ENCODE measurements at regions not wholly inside any gene's neighbourhood (a gene's known extent, or its start where the extent isn't known, plus 50 kb on each side); places are given as distances from the start of the nearest gene placed in this dataset.

DNA sequence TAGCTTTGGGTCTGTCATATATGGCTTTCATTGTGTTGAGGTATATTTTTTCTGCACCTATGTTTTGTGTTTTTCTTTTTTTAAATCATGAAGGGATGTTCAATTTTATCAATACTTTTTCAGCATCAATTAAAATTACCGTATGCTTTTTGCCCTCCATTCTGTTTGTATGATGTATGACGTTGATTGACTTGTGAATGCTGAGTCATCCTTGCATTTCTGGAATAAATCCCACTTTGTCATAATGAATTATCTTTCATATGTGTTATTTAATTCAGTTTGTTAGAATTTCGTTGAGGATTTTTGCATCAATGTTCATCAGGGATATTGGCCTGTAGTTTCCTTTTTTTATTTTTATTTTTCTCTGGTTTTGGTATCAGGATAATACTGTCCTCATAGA lies 790.9 kb downstream of the TMEM182 start:
- TF ChIP-seq, protein P1, sequence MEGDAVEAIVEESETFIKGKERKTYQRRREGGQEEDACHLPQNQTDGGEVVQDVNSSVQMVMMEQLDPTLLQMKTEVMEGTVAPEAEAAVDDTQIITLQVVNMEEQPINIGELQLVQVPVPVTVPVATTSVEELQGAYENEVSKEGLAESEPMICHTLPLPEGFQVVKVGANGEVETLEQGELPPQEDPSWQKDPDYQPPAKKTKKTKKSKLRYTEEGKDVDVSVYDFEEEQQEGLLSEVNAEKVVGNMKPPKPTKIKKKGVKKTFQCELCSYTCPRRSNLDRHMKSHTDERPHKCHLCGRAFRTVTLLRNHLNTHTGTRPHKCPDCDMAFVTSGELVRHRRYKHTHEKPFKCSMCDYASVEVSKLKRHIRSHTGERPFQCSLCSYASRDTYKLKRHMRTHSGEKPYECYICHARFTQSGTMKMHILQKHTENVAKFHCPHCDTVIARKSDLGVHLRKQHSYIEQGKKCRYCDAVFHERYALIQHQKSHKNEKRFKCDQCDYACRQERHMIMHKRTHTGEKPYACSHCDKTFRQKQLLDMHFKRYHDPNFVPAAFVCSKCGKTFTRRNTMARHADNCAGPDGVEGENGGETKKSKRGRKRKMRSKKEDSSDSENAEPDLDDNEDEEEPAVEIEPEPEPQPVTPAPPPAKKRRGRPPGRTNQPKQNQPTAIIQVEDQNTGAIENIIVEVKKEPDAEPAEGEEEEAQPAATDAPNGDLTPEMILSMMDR (IDR thresholded peaks at IDR 0.05), result no peak
- TF ChIP-seq POLR2A (IDR thresholded peaks at IDR 0.05) (no peak), POLR2AphosphoS5 (IDR thresholded peaks at IDR 0.05) (no peak)
- no peaks in the 10 kb centered on the region for H3K27me3 ChIP-seq
- H3K4me3 ChIP-seq, result no peak overlapping the region
- H3K36me3 ChIP-seq, result no peaks in the 10 kb centered on the region
- peaks cover 3 to 12% of the 10 kb centered on the region in 2 donors for H3K9me3 ChIP-seq
- intact Hi-C loops (cut with DNase I; ENCODE audit: low total_unique reads), result no loop called here
- no peaks in the 10 kb centered on the region for H3K4me1 ChIP-seq
- no peak for DNase-seq (ENCODE audit: low spot score in 2 of 2)
- no peak overlapping the region for H3K27ac ChIP-seq

DNA sequence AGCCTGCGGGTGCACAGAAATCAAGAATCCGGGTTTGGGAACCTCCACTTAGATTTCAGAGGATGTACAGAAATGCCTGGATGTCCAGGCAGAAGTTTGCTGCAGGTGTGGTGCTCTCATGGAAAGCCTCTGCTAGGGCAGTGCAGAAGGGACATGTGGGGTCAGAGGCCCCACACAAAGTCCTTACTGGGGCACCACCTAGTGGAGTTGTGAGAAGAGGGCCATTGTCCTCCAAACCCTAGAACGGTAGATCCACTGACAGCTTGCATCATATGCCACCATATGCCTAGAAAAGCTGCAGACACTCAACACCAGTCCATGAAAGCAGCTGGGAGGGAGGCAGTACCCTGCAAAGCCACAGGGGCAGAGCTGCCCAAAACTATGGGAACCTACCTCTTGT lies 833.0 kb downstream of the TMEM182 start:
- no peaks in the 10 kb centered on the region for H3K4me1 ChIP-seq
- no peak for DNase-seq (ENCODE audit: low spot score in 2 of 2)
- H3K36me3 ChIP-seq, result no peaks in the 10 kb centered on the region
- H3K27ac ChIP-seq, result no peak overlapping the region
- intact Hi-C loops (cut with DNase I; ENCODE audit: low total_unique reads), result no loop called here
- no peaks in the 10 kb centered on the region for H3K27me3 ChIP-seq
- H3K9me3 ChIP-seq, result peaks cover 15 to 34% of the 10 kb centered on the region in 2 donors
- TF ChIP-seq POLR2AphosphoS5 (IDR thresholded peaks at IDR 0.05) (no peak), POLR2A (IDR thresholded peaks at IDR 0.05) (no peak)
- TF ChIP-seq, protein P1 (IDR thresholded peaks at IDR 0.05), result no peak
- H3K4me3 ChIP-seq, result no peak overlapping the region

DNA sequence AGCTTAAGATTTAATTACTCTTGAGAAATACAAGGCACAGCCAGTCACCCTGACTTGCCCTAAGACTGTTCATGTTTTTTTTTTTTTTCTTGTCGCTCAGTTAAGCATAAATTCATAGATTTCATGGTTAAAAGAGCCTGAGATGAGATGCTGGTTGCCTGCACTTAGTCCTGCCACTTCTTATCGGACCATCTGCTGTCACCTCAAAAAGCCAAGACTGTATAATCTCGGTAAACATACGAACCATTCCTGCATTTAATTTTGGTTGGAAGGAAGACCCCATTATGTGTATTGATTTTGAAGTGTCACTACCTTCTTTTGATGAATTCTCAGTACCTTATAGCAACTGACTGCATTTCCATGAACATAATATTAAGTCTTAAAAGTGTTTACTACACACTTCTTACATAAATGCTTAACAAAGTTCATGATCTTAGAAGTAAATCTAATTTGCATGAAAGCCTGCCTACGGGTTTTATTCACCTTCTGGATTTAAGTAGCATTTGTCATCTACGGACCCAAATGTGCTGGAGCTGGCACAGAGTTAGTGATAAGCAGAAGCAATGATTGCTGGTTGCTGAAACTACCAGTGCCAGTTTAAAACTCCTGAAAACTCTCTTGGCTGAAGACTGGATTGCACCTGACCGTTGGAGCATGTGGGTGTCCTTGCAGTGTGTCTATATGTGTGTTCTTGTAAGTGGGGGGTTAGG lies 843.4 kb downstream of the TMEM182 start:
- no peaks in the 10 kb centered on the region for H3K4me1 ChIP-seq
- peaks cover 4 to 12% of the 10 kb centered on the region in 2 donors for H3K9me3 ChIP-seq
- no peaks in the 10 kb centered on the region for H3K27me3 ChIP-seq
- TF ChIP-seq POLR2AphosphoS5 (IDR thresholded peaks at IDR 0.05) (no peak), POLR2A (IDR thresholded peaks at IDR 0.05) (no peak)
- TF ChIP-seq, protein P1 (IDR thresholded peaks at IDR 0.05), result no peak
- no peak for DNase-seq (ENCODE audit: low spot score in 2 of 2)
- H3K36me3 ChIP-seq, result peaks cover 5% of the 10 kb centered on the region
- intact Hi-C loops (cut with DNase I; ENCODE audit: low total_unique reads), result no loop called here
- no peak overlapping the region for H3K4me3 ChIP-seq
- H3K27ac ChIP-seq, result no peak overlapping the region

DNA sequence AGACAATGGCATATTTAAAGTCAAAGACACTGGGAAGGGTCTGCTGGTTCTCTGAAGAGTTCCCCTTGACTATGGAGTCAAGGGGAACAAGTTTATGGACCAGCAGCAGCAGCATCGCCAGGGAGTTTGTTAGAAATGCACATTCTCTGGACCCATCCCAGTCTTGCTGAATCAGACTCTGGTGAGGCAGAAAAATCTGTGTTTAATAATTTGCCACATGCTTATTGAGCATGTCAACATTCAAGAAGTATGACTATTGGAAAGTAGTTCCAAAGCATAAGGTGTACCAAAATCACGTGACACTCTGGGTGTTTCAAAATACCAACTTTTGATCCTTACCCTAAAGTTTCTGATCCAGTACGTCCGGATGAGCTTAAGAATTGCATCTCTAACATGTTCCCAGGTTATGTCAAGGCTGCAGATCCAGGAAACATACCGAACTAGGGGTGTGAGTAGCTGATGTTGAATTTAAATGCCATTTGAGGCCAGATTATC lies 853.8 kb downstream of the TMEM182 start:
- TF ChIP-seq, protein P1 (IDR thresholded peaks at IDR 0.05), result no peak
- TF ChIP-seq POLR2A (IDR thresholded peaks at IDR 0.05), result no peak
- no peak for TF ChIP-seq POLR2AphosphoS5 (IDR thresholded peaks at IDR 0.05)
- Histone ChIP-seq H3K27me3 (no peaks in the 10 kb centered on the region), H3K36me3 (no peaks in the 10 kb centered on the region), H3K4me3 (no peak overlapping the region), H3K4me1 (no peaks in the 10 kb centered on the region), H3K27ac (no peak overlapping the region), H3K9me3 (peaks cover 2 to 4% of the 10 kb centered on the region in 2 donors)
- intact Hi-C loops (cut with DNase I; ENCODE audit: low total_unique reads), result no loop called here
- DNase-seq (ENCODE audit: low spot score in 2 of 2), result no peak

DNA sequence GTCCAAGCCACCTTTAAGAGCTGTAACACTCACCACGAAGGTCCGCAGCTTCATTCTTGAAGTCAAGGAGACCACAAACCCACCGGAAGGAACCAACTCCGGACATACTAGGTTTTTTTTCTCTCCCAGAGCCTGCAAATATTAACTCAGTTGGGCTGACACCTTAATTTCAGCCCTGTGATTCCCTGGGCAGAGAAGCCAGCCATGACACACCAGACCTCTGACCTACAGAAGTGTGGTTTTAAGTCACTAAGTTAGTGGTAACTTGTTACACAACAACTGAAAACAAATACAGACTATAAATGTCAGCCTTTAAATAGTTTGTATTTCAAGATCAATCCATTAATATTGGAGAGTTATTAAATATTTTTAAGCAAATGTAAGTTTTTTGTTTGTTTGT lies 855.1 kb downstream of the TMEM182 start:
- TF ChIP-seq, protein P1 (IDR thresholded peaks at IDR 0.05), result no peak
- TF ChIP-seq POLR2AphosphoS5 (IDR thresholded peaks at IDR 0.05), result no peak
- TF ChIP-seq POLR2A (IDR thresholded peaks at IDR 0.05), result no peak
- no peaks in the 10 kb centered on the region for H3K36me3 ChIP-seq
- peaks cover 4 to 14% of the 10 kb centered on the region in 2 donors for H3K9me3 ChIP-seq
- no peak overlapping the region for H3K27ac ChIP-seq
- no peak for DNase-seq (ENCODE audit: low spot score in 2 of 2)
- no peaks in the 10 kb centered on the region for H3K4me1 ChIP-seq
- H3K4me3 ChIP-seq, result no peak overlapping the region
- intact Hi-C loops (cut with DNase I; ENCODE audit: low total_unique reads), result no loop called here
- no peaks in the 10 kb centered on the region for H3K27me3 ChIP-seq
